ENCODE measurements at regions not wholly inside any gene's neighbourhood (a gene's known extent, or its start where the extent isn't known, plus 50 kb on each side); places are given as distances from the start of the nearest gene placed in this dataset.

DNA sequence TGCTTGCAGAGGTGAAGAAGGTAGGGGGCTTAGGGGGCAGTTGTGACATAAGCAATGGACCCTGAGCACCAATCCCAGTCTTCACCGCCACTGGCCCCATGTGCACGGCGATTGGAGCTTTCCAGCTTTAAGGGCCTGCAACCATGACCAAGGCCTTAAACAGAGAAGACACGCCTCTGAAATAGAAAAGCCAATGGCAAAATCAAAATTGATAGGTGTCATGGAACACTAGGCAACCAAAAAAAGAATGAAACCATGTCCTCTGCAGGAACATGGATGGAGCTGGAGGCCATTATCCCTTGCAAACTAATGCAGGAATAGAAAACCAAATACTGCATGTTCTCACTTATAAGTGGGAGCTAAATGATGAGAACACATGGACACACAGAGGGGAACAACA lies 146.3 kb downstream of the SCARB1 start:
- CTCF ChIA-PET: no interaction called here
- Mint-ChIP-seq H3K27me3 (ENCODE audit: low read depth) (no peaks in the 10 kb centered on the region), H3K27ac (no peak overlapping the region), H3K36me3 (no peaks in the 10 kb centered on the region), H3K4me3 (no peak overlapping the region), H3K4me1 (peaks cover 5% of the 10 kb centered on the region), H3K9me3 (no peaks in the 10 kb centered on the region)
- ATAC-seq (no peak), DNase-seq (ENCODE audit: low spot score) (no peak)
- no peak for TF ChIP-seq ELF4 (CRISPR knock-in tag; IDR thresholded peaks at IDR 0.05; ENCODE audit: low read depth)
- TF ChIP-seq ZNF532 (CRISPR knock-in tag; IDR thresholded peaks at IDR 0.05; ENCODE audit: borderline replicate concordance): no peak
- no peak for TF ChIP-seq ZNF219 (CRISPR knock-in tag; IDR thresholded peaks at IDR 0.05; ENCODE audit: borderline replicate concordance)
- TF ChIP-seq IRF1 (CRISPR knock-in tag; IDR thresholded peaks at IDR 0.05): no peak
- TF ChIP-seq ZBTB21 (CRISPR knock-in tag; IDR thresholded peaks at IDR 0.05; ENCODE audit: borderline replicate concordance): no peak
- TF ChIP-seq, protein P1, sequence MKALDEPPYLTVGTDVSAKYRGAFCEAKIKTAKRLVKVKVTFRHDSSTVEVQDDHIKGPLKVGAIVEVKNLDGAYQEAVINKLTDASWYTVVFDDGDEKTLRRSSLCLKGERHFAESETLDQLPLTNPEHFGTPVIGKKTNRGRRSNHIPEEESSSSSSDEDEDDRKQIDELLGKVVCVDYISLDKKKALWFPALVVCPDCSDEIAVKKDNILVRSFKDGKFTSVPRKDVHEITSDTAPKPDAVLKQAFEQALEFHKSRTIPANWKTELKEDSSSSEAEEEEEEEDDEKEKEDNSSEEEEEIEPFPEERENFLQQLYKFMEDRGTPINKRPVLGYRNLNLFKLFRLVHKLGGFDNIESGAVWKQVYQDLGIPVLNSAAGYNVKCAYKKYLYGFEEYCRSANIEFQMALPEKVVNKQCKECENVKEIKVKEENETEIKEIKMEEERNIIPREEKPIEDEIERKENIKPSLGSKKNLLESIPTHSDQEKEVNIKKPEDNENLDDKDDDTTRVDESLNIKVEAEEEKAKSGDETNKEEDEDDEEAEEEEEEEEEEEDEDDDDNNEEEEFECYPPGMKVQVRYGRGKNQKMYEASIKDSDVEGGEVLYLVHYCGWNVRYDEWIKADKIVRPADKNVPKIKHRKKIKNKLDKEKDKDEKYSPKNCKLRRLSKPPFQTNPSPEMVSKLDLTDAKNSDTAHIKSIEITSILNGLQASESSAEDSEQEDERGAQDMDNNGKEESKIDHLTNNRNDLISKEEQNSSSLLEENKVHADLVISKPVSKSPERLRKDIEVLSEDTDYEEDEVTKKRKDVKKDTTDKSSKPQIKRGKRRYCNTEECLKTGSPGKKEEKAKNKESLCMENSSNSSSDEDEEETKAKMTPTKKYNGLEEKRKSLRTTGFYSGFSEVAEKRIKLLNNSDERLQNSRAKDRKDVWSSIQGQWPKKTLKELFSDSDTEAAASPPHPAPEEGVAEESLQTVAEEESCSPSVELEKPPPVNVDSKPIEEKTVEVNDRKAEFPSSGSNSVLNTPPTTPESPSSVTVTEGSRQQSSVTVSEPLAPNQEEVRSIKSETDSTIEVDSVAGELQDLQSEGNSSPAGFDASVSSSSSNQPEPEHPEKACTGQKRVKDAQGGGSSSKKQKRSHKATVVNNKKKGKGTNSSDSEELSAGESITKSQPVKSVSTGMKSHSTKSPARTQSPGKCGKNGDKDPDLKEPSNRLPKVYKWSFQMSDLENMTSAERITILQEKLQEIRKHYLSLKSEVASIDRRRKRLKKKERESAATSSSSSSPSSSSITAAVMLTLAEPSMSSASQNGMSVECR (CRISPR knock-in tag; IDR thresholded peaks at IDR 0.05; ENCODE audit: borderline replicate concordance): no peak
- no peak for TF ChIP-seq E2F4 (CRISPR knock-in tag; IDR thresholded peaks at IDR 0.05; ENCODE audit: borderline replicate concordance, low read depth)
- TF ChIP-seq CREM (CRISPR knock-in tag; IDR thresholded peaks at IDR 0.05): no peak
- no peak for TF ChIP-seq GTF2I (CRISPR knock-in tag; conservative IDR thresholded peaks at IDR 0.05)
- no peak for TF ChIP-seq SMAD4 (CRISPR knock-in tag; IDR thresholded peaks at IDR 0.05)
- TF ChIP-seq FOXJ3 (CRISPR knock-in tag; IDR thresholded peaks at IDR 0.05; ENCODE audit: borderline replicate concordance): no peak
- no peak for TF ChIP-seq RELA (CRISPR knock-in tag; IDR thresholded peaks at IDR 0.05; ENCODE audit: borderline replicate concordance)
- TF ChIP-seq EMX1 (CRISPR knock-in tag; IDR thresholded peaks at IDR 0.05): no peak
- no peak for TF ChIP-seq MXD4 (CRISPR knock-in tag; IDR thresholded peaks at IDR 0.05; ENCODE audit: borderline replicate concordance)
- TF ChIP-seq NFATC4 (CRISPR knock-in tag; IDR thresholded peaks at IDR 0.05): no peak
- no peak for TF ChIP-seq RORB (CRISPR knock-in tag; IDR thresholded peaks at IDR 0.05)
- POLR2A ChIA-PET: no interaction called here

All from WTC11 (cell line).